GM23338 (cell line): ENCODE measurements at regions not wholly inside any gene's neighbourhood (a gene's known extent, or its start where the extent isn't known, plus 50 kb on each side); places are given as distances from the start of the nearest gene placed in this dataset.

Source experiments
- ATAC-seq: fragments of 200-7000 bp; cut with Tn5 transposase; 3 replicates; pipeline ENCODE4 v1.9.1; 2020
- DNase-seq: peaks from one replicate; pipeline ENCODE4 v3.0.0-alpha.2; 2015; ENCODE audit warnings: low spot score
- H2AFZ ChIP-seq: fragments of 200-600 bp; sonication (generic); 2 replicates; pipeline ENCODE4 v1.8.0; 2016; ENCODE audit warnings: antibody characterized with exemption, mild to moderate bottlenecking, moderate library complexity
- H3F3A ChIP-seq: fragments of 200-600 bp; sonication (generic); replicated peaks from 2 replicates; pipeline ENCODE4 v1.8.0; 2017; ENCODE audit warnings: antibody characterized with exemption, mixed run types, low read depth
- H3K27ac ChIP-seq: fragments of 200-600 bp; sonication (generic); 2 replicates; pipeline ENCODE4 v1.6.1; 2016; ENCODE audit warnings: low read depth
- H3K27me3 ChIP-seq: fragments of 200-600 bp; sonication (generic); 2 replicates; pipeline ENCODE4 v1.8.0; 2016; ENCODE audit warnings: mild to moderate bottlenecking, mixed run types, moderate library complexity; ENCODE audit not compliant: insufficient read depth
- H3K36me3 ChIP-seq: fragments of 200-600 bp; sonication (generic); 2 replicates; pipeline ENCODE4 v1.8.0; 2016; ENCODE audit warnings: mild to moderate bottlenecking; ENCODE audit not compliant: insufficient read depth
- H3K4me1 ChIP-seq: fragments of 200-600 bp; sonication (generic); 2 replicates; pipeline ENCODE4 v1.8.0; 2016; ENCODE audit warnings: mild to moderate bottlenecking, moderate library complexity; ENCODE audit not compliant: insufficient read depth
- H3K4me2 ChIP-seq: fragments of 200-600 bp; sonication (generic); 2 replicates; pipeline ENCODE4 v1.7.1; 2017; ENCODE audit warnings: mixed run types
- H3K4me3 ChIP-seq: fragments of 200-600 bp; sonication (generic); 2 replicates; pipeline ENCODE4 v1.6.1; 2016; ENCODE audit warnings: mixed run types
- H3K79me2 ChIP-seq: fragments of 200-600 bp; sonication (generic); replicated peaks from 2 replicates; pipeline ENCODE4 v1.8.0; 2017; ENCODE audit warnings: mild to moderate bottlenecking; ENCODE audit not compliant: insufficient read depth
- H3K9me2 ChIP-seq: fragments of 200-600 bp; sonication (generic); 2 replicates; pipeline ENCODE4 v1.8.0; 2017; ENCODE audit not compliant: insufficient read depth
- H4K20me1 ChIP-seq: fragments of 200-600 bp; sonication (generic); replicated peaks from 2 replicates; pipeline ENCODE4 v1.8.0; 2017; ENCODE audit warnings: mild to moderate bottlenecking; ENCODE audit not compliant: insufficient read depth
- H3K27ac Mint-ChIP-seq: 2 replicates; pipeline ENCODE4 v1.8.0; 2020; ENCODE audit warnings: inconsistent platforms, mild to moderate bottlenecking, moderate library complexity, mixed read lengths
- H3K27me3 Mint-ChIP-seq: 3 replicates; pipeline ENCODE4 v1.8.0; 2022; ENCODE audit warnings: low read depth, mild to moderate bottlenecking, moderate library complexity, mixed read lengths, inconsistent platforms; ENCODE audit not compliant: insufficient read depth, poor library complexity
- H3K36me3 Mint-ChIP-seq: 3 replicates; pipeline ENCODE4 v1.8.0; 2021; ENCODE audit warnings: low read depth, mild to moderate bottlenecking, inconsistent platforms, moderate library complexity, mixed read lengths
- H3K4me1 Mint-ChIP-seq: 3 replicates; pipeline ENCODE4 v1.8.0; 2020; ENCODE audit warnings: mild to moderate bottlenecking, inconsistent platforms, mixed read lengths
- H3K4me3 Mint-ChIP-seq: 3 replicates; pipeline ENCODE4 v1.8.0; 2021; ENCODE audit warnings: moderate library complexity, mild to moderate bottlenecking, inconsistent platforms, mixed read lengths
- H3K9me3 Mint-ChIP-seq: 3 replicates; pipeline ENCODE4 v1.8.0; 2020; ENCODE audit warnings: moderate library complexity, mild to moderate bottlenecking, inconsistent platforms, mixed read lengths
- CREB1 ChIP-seq: fragments of 250-450 bp; sonication (Bioruptor Pico); IDR thresholded peaks from 2 replicates; pipeline ENCODE4 v1.5.0; 2020; ENCODE audit warnings: low read depth, mild to moderate bottlenecking, moderate library complexity
- EZH2 ChIP-seq: fragments of 200-600 bp; sonication (generic); IDR thresholded peaks from one replicate; pipeline ENCODE4 v1.8.0; 2017; ENCODE audit warnings: antibody characterized with exemption, mild to moderate bottlenecking, low read depth; ENCODE audit not compliant: unreplicated experiment
- EZH2phosphoT487 ChIP-seq: fragments of 200-600 bp; sonication (generic); IDR thresholded peaks from one replicate; pipeline ENCODE4 v1.8.1; 2018; ENCODE audit warnings: antibody characterized with exemption; ENCODE audit not compliant: unreplicated experiment
- JUNB ChIP-seq: IDR thresholded peaks from one replicate; pipeline ENCODE4 v1.6.1; 2016; ENCODE audit warnings: antibody characterized with exemption; ENCODE audit not compliant: unreplicated experiment
- NANOG ChIP-seq: IDR thresholded peaks from 2 replicates; pipeline ENCODE4 v1.6.1; 2016; ENCODE audit warnings: antibody characterized with exemption, borderline replicate concordance
- POLR2AphosphoS5 ChIP-seq: IDR thresholded peaks from 2 replicates; pipeline ENCODE4 v1.6.1; 2016; ENCODE audit warnings: antibody characterized with exemption, low read depth
- STAT1 ChIP-seq: IDR thresholded peaks from one replicate; pipeline ENCODE4 v1.6.1; 2016; ENCODE audit warnings: antibody characterized with exemption; ENCODE audit not compliant: unreplicated experiment
- ZNF114 ChIP-seq: fragments of 250-450 bp; sonication (Bioruptor Pico); IDR thresholded peaks from 2 replicates; pipeline ENCODE4 v1.5.0; 2020; ENCODE audit warnings: mild to moderate bottlenecking, moderate library complexity
- ZNF331 ChIP-seq: fragments of 250-450 bp; sonication (Bioruptor Pico); IDR thresholded peaks from 2 replicates; pipeline ENCODE4 v1.5.0; 2020; ENCODE audit warnings: low read depth, mild to moderate bottlenecking, moderate library complexity
- TF ChIP-seq, protein P1 (sequence below): IDR thresholded peaks from one replicate; pipeline ENCODE4 v1.6.1; 2018; ENCODE audit warnings: antibody characterized with exemption; ENCODE audit not compliant: unreplicated experiment
- TF ChIP-seq, protein P2 (sequence below): fragments of 250-450 bp; sonication (Bioruptor Pico); IDR thresholded peaks from 2 replicates; pipeline ENCODE4 v1.5.0; 2020; ENCODE audit warnings: mild to moderate bottlenecking, moderate library complexity
- TF ChIP-seq, protein P3 (sequence below), 2 experiments: fragments of 200-600 bp in 1 of 2; sonication (generic) in 1 of 2; conservative IDR thresholded peaks; 2 replicates each; pipeline versions ENCODE4 v1.5.1 to v1.6.1; 2016 to 2017; ENCODE audit warnings: antibody characterized with exemption in 2 of 2, low read depth in 2 of 2, mild to moderate bottlenecking in 2 of 2, moderate library complexity in 1 of 2
- TF ChIP-seq, protein P4 (sequence below): IDR thresholded peaks from 2 replicates; pipeline ENCODE4 v1.6.1; 2016; ENCODE audit warnings: antibody characterized with exemption

DNA sequence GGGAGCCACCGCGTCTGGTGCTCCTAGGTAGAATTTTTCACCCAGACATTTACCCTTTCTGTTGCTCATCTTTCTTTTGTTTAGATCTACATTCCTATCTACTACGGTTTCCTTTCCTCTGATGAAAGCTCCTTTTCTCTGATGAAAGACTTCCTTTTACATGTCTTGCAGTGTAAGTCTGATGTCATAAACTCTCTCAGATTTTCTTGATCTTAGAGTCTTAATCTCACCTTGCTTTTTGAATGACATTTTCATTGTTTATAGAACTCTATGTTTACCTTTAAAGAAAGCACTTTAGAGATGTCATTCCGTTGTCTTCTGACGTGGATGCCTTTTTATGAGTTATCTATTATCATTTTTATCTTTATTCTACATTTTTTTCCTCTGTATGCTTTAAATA, 171.8 kb upstream of the MTPN start:
- H3K36me3 ChIP-seq: no peaks in the 10 kb centered on the region
- H3K27me3 ChIP-seq: no peaks in the 10 kb centered on the region
- H3K4me1 Mint-ChIP-seq: no peaks in the 10 kb centered on the region
- H3K36me3 Mint-ChIP-seq: no peaks in the 10 kb centered on the region
- no peak overlapping the region for H3K27ac ChIP-seq
- no peaks in the 10 kb centered on the region for H3K9me2 ChIP-seq
- H3F3A ChIP-seq: no peaks in the 10 kb centered on the region
- H3K4me3 Mint-ChIP-seq: no peak overlapping the region
- no peak overlapping the region for H3K4me3 ChIP-seq
- no peaks in the 10 kb centered on the region for H4K20me1 ChIP-seq
- no peak overlapping the region for H2AFZ ChIP-seq
- peaks cover 5% of the 10 kb centered on the region for H3K27me3 Mint-ChIP-seq
- ATAC-seq (no peak), DNase-seq (no peak)
- no peak overlapping the region for H3K27ac Mint-ChIP-seq
- no peak overlapping the region for H3K4me2 ChIP-seq
- TF ChIP-seq NANOG (no peak), CREB1 (CRISPR knock-in tag) (no peak), EZH2phosphoT487 (no peak), STAT1 (no peak), ZNF114 (no peak), EZH2 (no peak), POLR2AphosphoS5 (no peak), ZNF331 (CRISPR knock-in tag) (no peak), JUNB (no peak)
- TF ChIP-seq, protein P1, sequence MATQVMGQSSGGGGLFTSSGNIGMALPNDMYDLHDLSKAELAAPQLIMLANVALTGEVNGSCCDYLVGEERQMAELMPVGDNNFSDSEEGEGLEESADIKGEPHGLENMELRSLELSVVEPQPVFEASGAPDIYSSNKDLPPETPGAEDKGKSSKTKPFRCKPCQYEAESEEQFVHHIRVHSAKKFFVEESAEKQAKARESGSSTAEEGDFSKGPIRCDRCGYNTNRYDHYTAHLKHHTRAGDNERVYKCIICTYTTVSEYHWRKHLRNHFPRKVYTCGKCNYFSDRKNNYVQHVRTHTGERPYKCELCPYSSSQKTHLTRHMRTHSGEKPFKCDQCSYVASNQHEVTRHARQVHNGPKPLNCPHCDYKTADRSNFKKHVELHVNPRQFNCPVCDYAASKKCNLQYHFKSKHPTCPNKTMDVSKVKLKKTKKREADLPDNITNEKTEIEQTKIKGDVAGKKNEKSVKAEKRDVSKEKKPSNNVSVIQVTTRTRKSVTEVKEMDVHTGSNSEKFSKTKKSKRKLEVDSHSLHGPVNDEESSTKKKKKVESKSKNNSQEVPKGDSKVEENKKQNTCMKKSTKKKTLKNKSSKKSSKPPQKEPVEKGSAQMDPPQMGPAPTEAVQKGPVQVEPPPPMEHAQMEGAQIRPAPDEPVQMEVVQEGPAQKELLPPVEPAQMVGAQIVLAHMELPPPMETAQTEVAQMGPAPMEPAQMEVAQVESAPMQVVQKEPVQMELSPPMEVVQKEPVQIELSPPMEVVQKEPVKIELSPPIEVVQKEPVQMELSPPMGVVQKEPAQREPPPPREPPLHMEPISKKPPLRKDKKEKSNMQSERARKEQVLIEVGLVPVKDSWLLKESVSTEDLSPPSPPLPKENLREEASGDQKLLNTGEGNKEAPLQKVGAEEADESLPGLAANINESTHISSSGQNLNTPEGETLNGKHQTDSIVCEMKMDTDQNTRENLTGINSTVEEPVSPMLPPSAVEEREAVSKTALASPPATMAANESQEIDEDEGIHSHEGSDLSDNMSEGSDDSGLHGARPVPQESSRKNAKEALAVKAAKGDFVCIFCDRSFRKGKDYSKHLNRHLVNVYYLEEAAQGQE: no peak
- TF ChIP-seq, protein P2, sequence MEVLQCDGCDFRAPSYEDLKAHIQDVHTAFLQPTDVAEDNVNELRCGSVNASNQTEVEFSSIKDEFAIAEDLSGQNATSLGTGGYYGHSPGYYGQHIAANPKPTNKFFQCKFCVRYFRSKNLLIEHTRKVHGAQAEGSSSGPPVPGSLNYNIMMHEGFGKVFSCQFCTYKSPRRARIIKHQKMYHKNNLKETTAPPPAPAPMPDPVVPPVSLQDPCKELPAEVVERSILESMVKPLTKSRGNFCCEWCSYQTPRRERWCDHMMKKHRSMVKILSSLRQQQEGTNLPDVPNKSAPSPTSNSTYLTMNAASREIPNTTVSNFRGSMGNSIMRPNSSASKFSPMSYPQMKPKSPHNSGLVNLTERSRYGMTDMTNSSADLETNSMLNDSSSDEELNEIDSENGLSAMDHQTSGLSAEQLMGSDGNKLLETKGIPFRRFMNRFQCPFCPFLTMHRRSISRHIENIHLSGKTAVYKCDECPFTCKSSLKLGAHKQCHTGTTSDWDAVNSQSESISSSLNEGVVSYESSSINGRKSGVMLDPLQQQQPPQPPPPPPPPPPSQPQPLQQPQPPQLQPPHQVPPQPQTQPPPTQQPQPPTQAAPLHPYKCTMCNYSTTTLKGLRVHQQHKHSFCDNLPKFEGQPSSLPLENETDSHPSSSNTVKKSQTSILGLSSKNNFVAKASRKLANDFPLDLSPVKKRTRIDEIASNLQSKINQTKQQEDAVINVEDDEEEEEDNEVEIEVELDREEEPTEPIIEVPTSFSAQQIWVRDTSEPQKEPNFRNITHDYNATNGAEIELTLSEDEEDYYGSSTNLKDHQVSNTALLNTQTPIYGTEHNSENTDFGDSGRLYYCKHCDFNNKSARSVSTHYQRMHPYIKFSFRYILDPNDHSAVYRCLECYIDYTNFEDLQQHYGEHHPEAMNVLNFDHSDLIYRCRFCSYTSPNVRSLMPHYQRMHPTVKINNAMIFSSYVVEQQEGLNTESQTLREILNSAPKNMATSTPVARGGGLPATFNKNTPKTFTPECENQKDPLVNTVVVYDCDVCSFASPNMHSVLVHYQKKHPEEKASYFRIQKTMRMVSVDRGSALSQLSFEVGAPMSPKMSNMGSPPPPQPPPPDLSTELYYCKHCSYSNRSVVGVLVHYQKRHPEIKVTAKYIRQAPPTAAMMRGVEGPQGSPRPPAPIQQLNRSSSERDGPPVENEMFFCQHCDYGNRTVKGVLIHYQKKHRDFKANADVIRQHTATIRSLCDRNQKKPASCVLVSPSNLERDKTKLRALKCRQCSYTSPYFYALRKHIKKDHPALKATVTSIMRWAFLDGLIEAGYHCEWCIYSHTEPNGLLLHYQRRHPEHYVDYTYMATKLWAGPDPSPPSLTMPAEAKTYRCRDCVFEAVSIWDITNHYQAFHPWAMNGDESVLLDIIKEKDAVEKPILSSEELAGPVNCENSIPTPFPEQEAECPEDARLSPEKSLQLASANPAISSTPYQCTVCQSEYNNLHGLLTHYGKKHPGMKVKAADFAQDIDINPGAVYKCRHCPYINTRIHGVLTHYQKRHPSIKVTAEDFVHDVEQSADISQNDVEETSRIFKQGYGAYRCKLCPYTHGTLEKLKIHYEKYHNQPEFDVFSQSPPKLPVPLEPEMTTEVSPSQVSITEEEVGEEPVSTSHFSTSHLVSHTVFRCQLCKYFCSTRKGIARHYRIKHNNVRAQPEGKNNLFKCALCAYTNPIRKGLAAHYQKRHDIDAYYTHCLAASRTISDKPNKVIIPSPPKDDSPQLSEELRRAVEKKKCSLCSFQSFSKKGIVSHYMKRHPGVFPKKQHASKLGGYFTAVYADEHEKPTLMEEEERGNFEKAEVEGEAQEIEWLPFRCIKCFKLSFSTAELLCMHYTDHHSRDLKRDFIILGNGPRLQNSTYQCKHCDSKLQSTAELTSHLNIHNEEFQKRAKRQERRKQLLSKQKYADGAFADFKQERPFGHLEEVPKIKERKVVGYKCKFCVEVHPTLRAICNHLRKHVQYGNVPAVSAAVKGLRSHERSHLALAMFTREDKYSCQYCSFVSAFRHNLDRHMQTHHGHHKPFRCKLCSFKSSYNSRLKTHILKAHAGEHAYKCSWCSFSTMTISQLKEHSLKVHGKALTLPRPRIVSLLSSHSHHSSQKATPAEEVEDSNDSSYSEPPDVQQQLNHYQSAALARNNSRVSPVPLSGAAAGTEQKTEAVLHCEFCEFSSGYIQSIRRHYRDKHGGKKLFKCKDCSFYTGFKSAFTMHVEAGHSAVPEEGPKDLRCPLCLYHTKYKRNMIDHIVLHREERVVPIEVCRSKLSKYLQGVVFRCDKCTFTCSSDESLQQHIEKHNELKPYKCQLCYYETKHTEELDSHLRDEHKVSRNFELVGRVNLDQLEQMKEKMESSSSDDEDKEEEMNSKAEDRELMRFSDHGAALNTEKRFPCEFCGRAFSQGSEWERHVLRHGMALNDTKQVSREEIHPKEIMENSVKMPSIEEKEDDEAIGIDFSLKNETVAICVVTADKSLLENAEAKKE (CRISPR knock-in tag): no peak
- TF ChIP-seq, protein P3, sequence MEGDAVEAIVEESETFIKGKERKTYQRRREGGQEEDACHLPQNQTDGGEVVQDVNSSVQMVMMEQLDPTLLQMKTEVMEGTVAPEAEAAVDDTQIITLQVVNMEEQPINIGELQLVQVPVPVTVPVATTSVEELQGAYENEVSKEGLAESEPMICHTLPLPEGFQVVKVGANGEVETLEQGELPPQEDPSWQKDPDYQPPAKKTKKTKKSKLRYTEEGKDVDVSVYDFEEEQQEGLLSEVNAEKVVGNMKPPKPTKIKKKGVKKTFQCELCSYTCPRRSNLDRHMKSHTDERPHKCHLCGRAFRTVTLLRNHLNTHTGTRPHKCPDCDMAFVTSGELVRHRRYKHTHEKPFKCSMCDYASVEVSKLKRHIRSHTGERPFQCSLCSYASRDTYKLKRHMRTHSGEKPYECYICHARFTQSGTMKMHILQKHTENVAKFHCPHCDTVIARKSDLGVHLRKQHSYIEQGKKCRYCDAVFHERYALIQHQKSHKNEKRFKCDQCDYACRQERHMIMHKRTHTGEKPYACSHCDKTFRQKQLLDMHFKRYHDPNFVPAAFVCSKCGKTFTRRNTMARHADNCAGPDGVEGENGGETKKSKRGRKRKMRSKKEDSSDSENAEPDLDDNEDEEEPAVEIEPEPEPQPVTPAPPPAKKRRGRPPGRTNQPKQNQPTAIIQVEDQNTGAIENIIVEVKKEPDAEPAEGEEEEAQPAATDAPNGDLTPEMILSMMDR (conservative IDR thresholded peaks at IDR 0.05; ENCODE audit: low read depth in 2 of 2): no peak
- TF ChIP-seq, protein P4, sequence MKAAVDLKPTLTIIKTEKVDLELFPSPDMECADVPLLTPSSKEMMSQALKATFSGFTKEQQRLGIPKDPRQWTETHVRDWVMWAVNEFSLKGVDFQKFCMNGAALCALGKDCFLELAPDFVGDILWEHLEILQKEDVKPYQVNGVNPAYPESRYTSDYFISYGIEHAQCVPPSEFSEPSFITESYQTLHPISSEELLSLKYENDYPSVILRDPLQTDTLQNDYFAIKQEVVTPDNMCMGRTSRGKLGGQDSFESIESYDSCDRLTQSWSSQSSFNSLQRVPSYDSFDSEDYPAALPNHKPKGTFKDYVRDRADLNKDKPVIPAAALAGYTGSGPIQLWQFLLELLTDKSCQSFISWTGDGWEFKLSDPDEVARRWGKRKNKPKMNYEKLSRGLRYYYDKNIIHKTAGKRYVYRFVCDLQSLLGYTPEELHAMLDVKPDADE: no peak
- H3K4me1 ChIP-seq: no peaks in the 10 kb centered on the region
- H3K9me3 Mint-ChIP-seq: no peaks in the 10 kb centered on the region
- no peaks in the 10 kb centered on the region for H3K79me2 ChIP-seq
